Gastrocnemius medialis (tissue), 4 donors: ENCODE measurements at regions not wholly inside any gene's neighbourhood (a gene's known extent, or its start where the extent isn't known, plus 50 kb on each side); places are given as distances from the start of the nearest gene placed in this dataset.
"Not testable (repeated sequence)": the region's sequence is repeated elsewhere in the genome, so short reads cannot be mapped to it uniquely, and the experiment has no call there.

Source experiments
- ATAC-seq, 2 donors: fragments of 150-250 bp; one replicate each; pipeline ENCODE4 v1.9.1; 2016
- DNase-seq, 2 donors: peaks; one replicate each; pipeline ENCODE4 v3.0.0-alpha.2; 2019
- H3K27ac ChIP-seq, 4 donors: fragments of 200-600 bp; sonication (generic); 1 replicate in 1 of 4; 2 replicates in 3 of 4; pipeline ENCODE4 v1.5.1; 2016 to 2018; ENCODE audit warnings: mild to moderate bottlenecking in 2 of 4, moderate library complexity in 1 of 4
- H3K27me3 ChIP-seq, 3 donors: fragments of 200-600 bp; sonication (generic) in 2 of 3; 1 replicate in 1 of 3; 2 replicates in 2 of 3; pipeline versions ENCODE4 v1.5.1 to v1.6.0; 2016 to 2019; ENCODE audit warnings: mild to moderate bottlenecking in 1 of 3, moderate library complexity in 1 of 3
- H3K36me3 ChIP-seq, 2 donors: fragments of 200-600 bp; sonication (generic) in 1 of 2; one replicate each; pipeline ENCODE4 v1.5.1; 2017 to 2018
- H3K4me1 ChIP-seq, 2 donors: fragments of 200-600 bp; sonication (generic) in 1 of 2; one replicate each; pipeline ENCODE4 v1.5.1; 2016 to 2017; ENCODE audit warnings: mild to moderate bottlenecking in 2 of 2
- H3K4me3 ChIP-seq, 4 donors: fragments of 200-600 bp; sonication (generic) in 3 of 4; 1 replicate in 1 of 4; 2 replicates in 3 of 4; pipeline ENCODE4 v1.5.1; 2016 to 2019; ENCODE audit warnings: mild to moderate bottlenecking in 2 of 4
- H3K9me3 ChIP-seq, 3 donors: fragments of 200-600 bp; sonication (generic) in 2 of 3; 1 replicate in 1 of 3; 2 replicates in 2 of 3; pipeline ENCODE4 v1.5.1; 2016 to 2019
- CTCF ChIP-seq, 5 experiments: fragments of 450-650 bp in 3 of 5; fragments of 200-600 bp in 2 of 5; sonication (generic) in 2 of 5; IDR thresholded peaks in 4 of 5; conservative IDR thresholded peaks in 1 of 5; 1 replicate in 4 of 5; 2 replicates in 1 of 5; pipeline ENCODE4 v1.5.1; 2016 to 2019; ENCODE audit warnings: antibody characterized with exemption in 5 of 5, mild to moderate bottlenecking in 3 of 5, moderate library complexity in 3 of 5
- POLR2A ChIP-seq, 2 donors: fragments of 450-650 bp; IDR thresholded peaks; one replicate each; pipeline ENCODE4 v1.6.1; 2017; ENCODE audit warnings: antibody characterized with exemption in 2 of 2, mild to moderate bottlenecking in 2 of 2, moderate library complexity in 2 of 2
- in situ Hi-C, 4 donors: fragments of 200-750 bp; cut with MboI; loops; one replicate each; pipeline versions ENCODE4 v1.15.0 to v1.8.0; 2017; ENCODE audit warnings: low sequenced_read_pairs in 4 of 4
- intact Hi-C: fragments of 100-400 bp; cut with DNase I; formaldehyde crosslinking; loops from one replicate; pipeline ENCODE4 v1.15.1; 2023; ENCODE audit warnings: low total_unique reads

- DNase-seq (no peak), ATAC-seq (no peak)
- TF ChIP-seq CTCF (IDR thresholded peaks at IDR 0.05 in 4 of 5, conservative IDR thresholded peaks at IDR 0.05 in 1 of 5): no peak
- TF ChIP-seq POLR2A (IDR thresholded peaks at IDR 0.05): no peak
- Histone ChIP-seq H3K9me3 (no peaks in the 10 kb centered on the region), H3K36me3 (no peaks in the 10 kb centered on the region), H3K27me3 (no peaks in the 10 kb centered on the region), H3K27ac (no peak overlapping the region), H3K4me3 (no peak overlapping the region), H3K4me1 (no peaks in the 10 kb centered on the region)
- intact Hi-C loops (no loop called here), in situ Hi-C loops (no loop called here)
Observed at GRCh38 chr10:77721815-77722214, 84.2 kb upstream of the KCNMA1 start.

GRCh38 chr10:77718957-77719356 lies 81.3 kb upstream of the KCNMA1 start:
- no peak for TF ChIP-seq POLR2A (IDR thresholded peaks at IDR 0.05)
- TF ChIP-seq CTCF (IDR thresholded peaks at IDR 0.05 in 4 of 5, conservative IDR thresholded peaks at IDR 0.05 in 1 of 5): no peak
- in situ Hi-C loops: loop anchor here in 1 of 4 donors (10.0 kb wide), 1 partner anchor 554 kb away; no protein-coding TSS in a partner anchor

GRCh38 chr10:77718312-77718711 lies 80.7 kb upstream of the KCNMA1 start:
- not testable (repeated sequence) for H3K36me3 ChIP-seq, ATAC-seq, H3K27me3 ChIP-seq, H3K4me1 ChIP-seq, DNase-seq, H3K9me3 ChIP-seq, H3K27ac ChIP-seq, H3K4me3 ChIP-seq
- in situ Hi-C loops: loop anchor here in 1 of 4 donors (10.0 kb wide), 1 partner anchor 554 kb away; no protein-coding TSS in a partner anchor
- intact Hi-C loops: loop anchor here (5.0 kb wide), 1 partner anchor 39 kb away; no protein-coding TSS in a partner anchor

More at GRCh38 chr10:77718957-77719356, 81.3 kb upstream of the KCNMA1 start:
- no peaks in the 10 kb centered on the region for H3K4me1 ChIP-seq
- no peak overlapping the region for H3K27ac ChIP-seq
- ATAC-seq: no peak
- no peaks in the 10 kb centered on the region for H3K36me3 ChIP-seq
- intact Hi-C loops: loop anchor here (5.0 kb wide), 1 partner anchor 38 kb away; no protein-coding TSS in a partner anchor
- H3K9me3 ChIP-seq: no peaks in the 10 kb centered on the region
- no peak overlapping the region for H3K4me3 ChIP-seq
- no peak for DNase-seq
- no peaks in the 10 kb centered on the region for H3K27me3 ChIP-seq

- TF ChIP-seq CTCF (IDR thresholded peaks at IDR 0.05 in 4 of 5, conservative IDR thresholded peaks at IDR 0.05 in 1 of 5) (no peak), POLR2A (IDR thresholded peaks at IDR 0.05) (no peak)
- Histone ChIP-seq H3K9me3 (no peaks in the 10 kb centered on the region), H3K4me3 (no peak overlapping the region), H3K36me3 (no peaks in the 10 kb centered on the region), H3K27me3 (peaks cover 4 to 6% (median 6%) of the 10 kb centered on the region in 3 donors), H3K4me1 (no peaks in the 10 kb centered on the region), H3K27ac (no peak overlapping the region)
- DNase-seq (no peak), ATAC-seq (no peak)
- intact Hi-C loops: loop anchor here (5.0 kb wide), 1 partner anchor 40 kb away; no protein-coding TSS in a partner anchor
- in situ Hi-C loops: loop anchor here in 1 of 4 donors (10.0 kb wide), 1 partner anchor 553 kb away; no protein-coding TSS in a partner anchor
Observed at GRCh38 chr10:77717336-77717735, 79.7 kb upstream of the KCNMA1 start.

GRCh38 chr10:77716458-77717317 lies 79.1 kb upstream of the KCNMA1 start:
- in situ Hi-C loops: loop anchor here in 1 of 4 donors (10.0 kb wide), 1 partner anchor 552 kb away; no protein-coding TSS in a partner anchor
- no peak for DNase-seq
- no peaks in the 10 kb centered on the region for H3K9me3 ChIP-seq
- H3K4me3 ChIP-seq: no peak overlapping the region
- TF ChIP-seq POLR2A (IDR thresholded peaks at IDR 0.05) (no peak), CTCF (IDR thresholded peaks at IDR 0.05 in 4 of 5, conservative IDR thresholded peaks at IDR 0.05 in 1 of 5) (no peak)
- H3K36me3 ChIP-seq: no peaks in the 10 kb centered on the region
- peaks cover 10 to 12% (median 11%) of the 10 kb centered on the region in 3 donors for H3K27me3 ChIP-seq
- ATAC-seq: no peak
- H3K4me1 ChIP-seq: no peaks in the 10 kb centered on the region
- no peak overlapping the region for H3K27ac ChIP-seq
- intact Hi-C loops: loop anchor here (5.0 kb wide), 1 partner anchor 41 kb away; no protein-coding TSS in a partner anchor
